Stimulated activated CD4-positive, alpha-beta T cell treated with anti-CD3 and anti-CD28 coated beads, Interleukin-4, amount 100 ng/mL, for 4 hours (primary cell): ENCODE measurements at regions not wholly inside any gene's neighbourhood (a gene's known extent, or its start where the extent isn't known, plus 50 kb on each side); places are given as distances from the start of the nearest gene placed in this dataset.
A peak's percentile ranks its signal among the peaks of the same experiment; 100 is the strongest.

Experiments
- DNase-seq, 2 experiments: peaks; one replicate each; pipeline ENCODE4 v3.0.0-alpha.2; 2020

DNA sequence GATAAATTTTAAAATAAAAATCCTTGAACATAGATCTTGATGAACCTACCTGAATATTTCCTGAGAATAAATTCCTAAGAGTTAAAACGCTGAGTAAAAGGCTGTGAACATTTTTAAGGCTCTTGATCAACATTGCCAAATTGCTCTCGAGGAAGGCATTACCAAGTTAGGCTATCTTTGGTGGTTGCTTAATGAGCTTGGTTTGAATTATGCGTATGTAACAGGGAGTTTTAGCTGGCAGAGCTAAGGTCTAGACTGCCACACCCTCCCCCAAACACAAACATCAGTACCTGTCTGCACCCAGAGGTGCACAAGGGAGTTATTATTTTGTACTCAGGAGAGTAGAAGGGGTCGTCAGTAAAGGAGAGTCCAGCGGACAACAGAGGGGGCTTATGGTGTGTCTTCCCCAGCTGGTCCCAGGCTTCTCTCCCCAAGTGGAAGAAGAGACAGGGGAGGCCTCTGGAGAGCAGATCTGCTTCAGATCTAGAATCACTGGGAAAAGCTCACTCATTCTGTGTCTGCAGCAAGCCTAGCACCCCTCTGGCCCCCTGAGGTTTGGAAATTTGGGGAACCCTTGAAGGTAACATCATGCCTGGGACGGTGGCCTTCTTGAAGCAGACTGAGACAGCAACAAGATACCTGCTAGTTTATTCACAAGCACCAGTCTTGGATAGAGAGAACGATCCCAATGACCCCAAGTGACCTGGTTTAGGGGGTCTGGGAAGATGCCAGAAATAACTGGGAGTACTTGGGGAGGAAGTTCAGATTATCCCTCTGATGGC lies 197.2 kb upstream of the ID2 start:
- DNase-seq: no peak

GRCh38 chr2:8485736-8486135 lies 196.1 kb upstream of the ID2 start:
- DNase-seq: no peak

- DNase-seq: no peak
Measured at GRCh38 chr2:8486141-8486540, 195.7 kb upstream of the ID2 start.

- no peak for DNase-seq
Measured at GRCh38 chr2:8487461-8487932, 194.4 kb upstream of the ID2 start.

DNA sequence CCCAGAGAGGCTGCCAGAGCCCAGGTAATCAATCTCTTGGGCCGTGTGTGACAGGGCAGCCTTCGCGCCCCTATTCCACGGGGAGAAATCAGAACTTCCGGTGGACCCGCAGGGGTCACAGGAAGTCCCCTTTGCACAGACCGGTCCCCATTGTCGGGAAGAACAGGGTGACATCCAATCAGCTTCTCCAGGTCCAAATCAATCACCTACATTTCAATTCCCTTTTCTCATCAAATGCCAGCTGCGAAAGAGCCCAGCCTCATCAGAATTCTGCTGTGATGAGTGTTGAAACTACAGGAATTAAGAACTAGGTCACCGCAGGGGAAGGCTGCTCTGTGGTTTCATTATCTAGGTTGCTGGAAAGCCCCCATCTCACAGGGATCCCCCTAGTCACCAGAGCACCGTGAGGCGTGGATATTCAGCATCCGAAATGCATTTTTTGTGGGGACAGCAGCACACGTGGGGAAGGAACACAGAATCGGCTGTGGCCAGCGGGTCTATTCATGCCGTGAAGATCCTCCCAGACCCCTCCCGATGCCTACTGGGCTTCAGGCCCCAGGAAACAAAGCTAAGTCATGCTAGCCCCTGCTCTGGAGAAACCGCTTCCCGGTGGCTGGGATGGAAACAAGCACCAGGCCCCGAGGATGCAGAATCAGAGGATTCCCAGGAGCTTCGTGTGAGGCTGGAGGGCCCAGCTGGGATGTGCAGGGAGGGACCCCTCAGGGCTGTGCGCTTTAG lies 193.7 kb upstream of the ID2 start:
- DNase-seq: peak; percentile 39 to 59

DNA sequence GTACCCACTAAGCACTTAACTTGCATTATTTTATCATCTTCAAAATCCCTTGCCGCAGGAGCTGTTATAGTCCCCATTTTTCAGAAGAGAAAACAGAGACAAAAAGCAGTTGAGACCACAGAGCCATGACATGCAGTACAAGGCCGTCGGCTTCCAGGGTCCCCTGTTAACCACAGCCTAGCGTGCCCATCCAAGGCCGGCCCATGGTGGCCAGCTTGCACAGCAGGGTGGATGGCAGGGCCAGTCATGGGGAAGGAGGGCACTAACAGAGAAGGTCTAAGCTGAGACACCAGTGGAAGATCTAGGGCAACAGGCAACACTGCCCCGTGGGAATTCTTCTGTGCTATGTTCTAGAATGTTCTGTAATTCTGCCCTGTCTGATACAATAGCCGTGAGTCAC lies 192.6 kb upstream of the ID2 start:
- DNase-seq: no peak

DNA sequence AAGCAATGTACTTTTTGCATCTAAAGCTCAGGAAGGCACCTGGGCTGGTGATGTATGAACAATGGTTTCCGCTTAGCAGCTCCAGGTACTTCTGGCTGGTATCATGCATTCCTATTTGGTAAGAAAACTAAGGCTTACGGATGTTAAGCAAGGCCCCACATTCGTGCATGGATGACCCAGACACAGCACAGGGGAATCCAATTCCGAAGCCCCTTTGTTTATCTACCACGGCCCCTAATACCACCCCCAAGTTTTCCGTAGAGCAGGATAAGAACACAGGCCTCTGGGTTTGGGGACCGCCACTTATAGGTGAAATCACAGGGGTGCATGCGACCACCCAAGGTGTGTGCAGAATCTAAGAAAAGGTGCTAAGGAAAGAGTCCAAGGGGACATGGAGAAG lies 192.1 kb upstream of the ID2 start:
- no peak for DNase-seq

- DNase-seq: no peak
Measured at GRCh38 chr2:8490166-8490721, 191.6 kb upstream of the ID2 start.

- DNase-seq: no peak
Measured at GRCh38 chr2:8491296-8492027, 190.4 kb upstream of the ID2 start.

- DNase-seq: no peak
Measured at GRCh38 chr2:8494151-8494550, 187.7 kb upstream of the ID2 start.

- no peak for DNase-seq
Measured at GRCh38 chr2:8494589-8494988, 187.3 kb upstream of the ID2 start.

- DNase-seq: no peak
Measured at GRCh38 chr2:8495189-8495989, 186.5 kb upstream of the ID2 start.

DNA sequence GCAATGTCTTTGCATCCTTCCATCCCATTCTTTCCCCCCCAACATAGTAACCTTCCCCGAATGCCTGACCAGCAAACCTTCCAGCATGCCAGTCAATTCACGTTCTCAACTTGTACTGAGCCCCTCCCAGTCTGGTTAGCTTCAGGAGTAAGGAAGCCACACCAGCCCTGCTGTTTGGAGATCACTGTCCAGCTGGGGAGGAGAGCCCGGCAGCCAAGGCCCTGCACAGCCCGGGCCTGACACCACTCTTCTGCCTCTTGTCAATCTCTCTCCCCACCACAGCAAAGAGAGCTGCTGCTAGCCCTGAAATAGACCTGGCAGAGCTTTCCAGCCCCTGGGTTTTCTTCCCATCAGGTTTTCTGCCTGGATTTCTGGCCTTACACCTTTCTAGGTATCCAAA lies 185.8 kb upstream of the ID2 start:
- DNase-seq: no peak

- no peak for DNase-seq
Measured at GRCh38 chr2:8496617-8497016, 185.2 kb upstream of the ID2 start.

DNA sequence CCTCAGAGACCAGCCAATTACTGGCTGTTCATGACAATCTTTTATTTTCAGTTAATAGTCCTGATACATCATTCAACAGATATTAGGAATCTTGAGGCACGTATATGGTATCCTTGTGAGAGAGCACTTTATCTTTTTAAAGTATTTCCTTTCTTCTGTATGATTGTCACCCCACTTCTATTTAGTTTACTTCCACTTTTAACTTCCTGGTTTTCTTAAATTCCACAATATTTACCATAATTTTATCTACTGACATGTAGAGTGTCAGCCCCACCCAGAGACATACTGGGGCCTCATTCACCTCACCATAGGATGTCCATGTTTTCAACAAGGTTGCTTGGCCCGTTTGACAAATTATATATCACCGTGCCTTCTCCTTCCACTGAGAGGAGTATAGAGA lies 182.9 kb upstream of the ID2 start:
- no peak for DNase-seq

GRCh38 chr2:8500124-8501054 lies 181.5 kb upstream of the ID2 start:
- no peak for DNase-seq

DNA sequence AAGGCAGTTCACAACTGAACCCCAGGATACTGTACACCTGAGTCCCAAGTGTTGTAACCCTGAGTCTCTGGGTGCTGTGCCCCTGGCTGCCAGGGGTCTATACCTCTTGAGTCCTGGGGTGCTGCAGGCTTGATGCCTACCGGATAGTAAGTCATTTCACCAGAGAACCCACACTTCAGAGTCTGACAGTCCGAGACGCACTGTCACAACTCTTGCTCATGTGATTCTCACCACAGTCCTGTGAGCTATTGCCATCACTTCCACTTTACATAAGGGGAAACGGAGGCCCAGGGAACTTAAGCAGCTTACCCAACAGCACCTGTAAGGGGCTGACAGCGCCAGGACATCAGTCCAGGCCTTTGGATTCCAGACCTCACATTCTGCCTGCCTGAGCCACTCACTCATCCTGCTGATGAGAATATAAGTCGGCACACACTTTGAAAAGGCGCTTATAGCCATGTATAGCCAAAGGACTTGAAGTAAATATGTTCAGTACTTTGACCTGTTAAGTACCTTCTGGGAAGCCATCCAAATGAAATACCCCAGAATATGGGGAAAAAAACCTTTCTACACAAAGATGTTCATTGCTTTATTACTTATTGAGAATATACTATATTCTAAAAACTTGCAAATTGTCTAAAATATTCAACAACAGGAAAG lies 180.7 kb upstream of the ID2 start:
- DNase-seq: no peak

GRCh38 chr2:8502316-8502715 lies 179.5 kb upstream of the ID2 start:
- no peak for DNase-seq

DNA sequence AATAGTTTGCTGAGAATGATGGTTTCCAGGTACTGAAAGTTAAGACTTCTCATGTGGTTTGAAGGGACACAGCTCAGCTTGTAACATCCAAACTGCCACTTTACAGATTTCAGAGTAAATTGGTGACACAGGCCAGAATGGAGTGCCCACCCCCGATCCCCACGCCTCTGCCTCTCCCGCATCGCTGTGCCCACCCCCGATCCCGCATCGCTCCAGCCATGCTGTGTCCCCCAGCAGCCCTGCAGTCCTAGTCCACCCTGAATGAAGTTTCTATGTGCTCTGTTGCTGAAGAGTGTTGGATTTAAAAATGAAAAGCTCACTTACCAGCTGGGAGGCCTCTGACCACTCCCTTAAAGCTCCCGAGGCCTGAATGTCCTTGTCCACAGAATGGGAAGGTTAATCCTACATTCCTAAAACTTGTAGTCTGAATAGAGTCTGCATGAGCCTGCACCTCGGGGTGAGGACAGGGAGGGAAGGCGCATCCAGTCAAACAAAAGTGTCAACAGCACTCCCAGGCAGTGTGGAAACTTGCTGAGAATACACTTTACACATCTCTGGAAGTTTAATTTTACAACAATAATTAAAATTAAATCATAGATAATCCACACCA lies 176.4 kb upstream of the ID2 start:
- no peak for DNase-seq

DNA sequence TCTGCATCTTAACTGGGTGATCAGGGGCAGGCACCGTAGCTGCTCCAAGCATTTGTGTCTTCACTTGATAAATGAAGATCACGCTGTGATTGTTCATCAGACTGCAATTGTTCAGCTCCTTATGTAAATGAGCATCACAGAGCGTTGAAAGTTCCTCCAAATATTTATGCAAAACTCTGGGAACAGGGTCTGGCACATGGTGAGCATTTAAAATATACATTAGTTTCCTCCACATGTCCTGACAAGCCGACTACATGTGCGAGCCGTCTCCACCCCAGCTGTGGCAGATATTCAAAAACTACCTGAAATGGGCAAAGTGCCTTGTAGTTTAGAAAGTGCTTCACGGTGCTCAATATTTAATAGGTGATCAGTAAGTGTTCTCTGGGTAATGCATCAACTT lies 175.1 kb upstream of the ID2 start:
- no peak for DNase-seq
